Breast epithelium (tissue), 4 donors: ENCODE measurements at regions not wholly inside any gene's neighbourhood (a gene's known extent, or its start where the extent isn't known, plus 50 kb on each side); places are given as distances from the start of the nearest gene placed in this dataset.

Experiments
- DNase-seq, 2 donors: peaks; one replicate each; pipeline ENCODE4 v3.0.0-alpha.2; 2019; ENCODE audit warnings: low spot score in 2 of 2
- H3K27ac ChIP-seq, 2 donors: fragments of 200-600 bp; sonication (generic) in 1 of 2; one replicate each; pipeline ENCODE4 v1.5.1; 2016 to 2019; ENCODE audit warnings: mild to moderate bottlenecking in 1 of 2
- H3K27me3 ChIP-seq, 2 donors: fragments of 200-600 bp; sonication (generic) in 1 of 2; one replicate each; pipeline versions ENCODE4 v1.5.1 to v1.6.0; 2017 to 2019; ENCODE audit warnings: control low read depth in 1 of 2, mild to moderate bottlenecking in 1 of 2
- H3K36me3 ChIP-seq: fragments of 200-600 bp; one replicate; pipeline ENCODE4 v1.5.1; 2019
- H3K4me1 ChIP-seq, 2 donors: fragments of 200-600 bp; sonication (generic); one replicate each; pipeline ENCODE4 v1.5.1; 2016 to 2019; ENCODE audit warnings: control low read depth in 1 of 2
- H3K4me3 ChIP-seq, 3 donors: fragments of 200-600 bp; sonication (generic); 1 replicate in 2 of 3; 2 replicates in 1 of 3; pipeline ENCODE4 v1.5.1; 2016 to 2019; ENCODE audit warnings: mild to moderate bottlenecking in 3 of 3, moderate library complexity in 2 of 3
- H3K9me3 ChIP-seq, 2 donors: fragments of 200-600 bp; sonication (generic) in 1 of 2; one replicate each; pipeline ENCODE4 v1.5.1; 2016 to 2019; ENCODE audit warnings: control low read depth in 1 of 2
- CTCF ChIP-seq, 3 donors: fragments of 450-650 bp; IDR thresholded peaks; one replicate each; pipeline ENCODE4 v1.5.1; 2016 to 2017; ENCODE audit warnings: antibody characterized with exemption in 3 of 3, mild to moderate bottlenecking in 3 of 3, moderate library complexity in 3 of 3
- POLR2A ChIP-seq: fragments of 450-650 bp; IDR thresholded peaks from one replicate; pipeline ENCODE4 v1.6.1; 2016; ENCODE audit warnings: antibody characterized with exemption, mild to moderate bottlenecking, moderate library complexity
- POLR2AphosphoS5 ChIP-seq, 3 donors: sonication (generic); formaldehyde crosslinking; IDR thresholded peaks; one replicate each; pipeline ENCODE4 v1.6.1; 2017; ENCODE audit warnings: antibody characterized with exemption in 3 of 3
- intact Hi-C: fragments of 100-400 bp; cut with DNase I; formaldehyde crosslinking; loops from one replicate; pipeline ENCODE4 v1.15.1; 2023; ENCODE audit warnings: low total_unique reads

- H3K9me3 ChIP-seq: peaks cover 3 to 10% of the 10 kb centered on the region in 2 donors
- H3K4me3 ChIP-seq: no peak overlapping the region
- H3K36me3 ChIP-seq: no peaks in the 10 kb centered on the region
- DNase-seq: no peak
- no peaks in the 10 kb centered on the region for H3K4me1 ChIP-seq
- peaks cover 0 to 9% of the 10 kb centered on the region in 2 donors for H3K27me3 ChIP-seq
- TF ChIP-seq CTCF (IDR thresholded peaks at IDR 0.05) (no peak), POLR2A (no peak), POLR2AphosphoS5 (IDR thresholded peaks at IDR 0.05) (no peak)
- intact Hi-C loops: no loop called here
- H3K27ac ChIP-seq: no peak overlapping the region
Measured at GRCh38 chrX:9172464-9172850, 138.5 kb upstream of the FAM9B start.

- DNase-seq: no peak
Measured at GRCh38 chrX:9180623-9181022, 146.7 kb upstream of the FAM9B start.

GRCh38 chrX:9182041-9182440, 148.1 kb upstream of the FAM9B start:
- peaks cover 0 to 19% of the 10 kb centered on the region in 2 donors for H3K27me3 ChIP-seq
- H3K27ac ChIP-seq: no peak overlapping the region
- intact Hi-C loops: no loop called here
- DNase-seq: no peak
- H3K36me3 ChIP-seq: no peaks in the 10 kb centered on the region
- no peaks in the 10 kb centered on the region for H3K4me1 ChIP-seq
- H3K4me3 ChIP-seq: no peak overlapping the region
- no peak for TF ChIP-seq POLR2A
- no peak for TF ChIP-seq CTCF (IDR thresholded peaks at IDR 0.05)
- TF ChIP-seq POLR2AphosphoS5 (IDR thresholded peaks at IDR 0.05): no peak
- peaks cover 4 to 15% of the 10 kb centered on the region in 2 donors for H3K9me3 ChIP-seq

More at GRCh38 chrX:9180623-9181022, 146.7 kb upstream of the FAM9B start:
- no peaks in the 10 kb centered on the region for H3K36me3 ChIP-seq
- no peaks in the 10 kb centered on the region for H3K4me1 ChIP-seq
- intact Hi-C loops: no loop called here
- no peak overlapping the region for H3K27ac ChIP-seq
- TF ChIP-seq CTCF (IDR thresholded peaks at IDR 0.05) (no peak), POLR2A (no peak), POLR2AphosphoS5 (IDR thresholded peaks at IDR 0.05) (no peak)
- peaks cover 0 to 15% of the 10 kb centered on the region in 2 donors for H3K27me3 ChIP-seq
- peaks cover 4 to 15% of the 10 kb centered on the region in 2 donors for H3K9me3 ChIP-seq
- H3K4me3 ChIP-seq: no peak overlapping the region

- Histone ChIP-seq H3K27ac (no peak overlapping the region), H3K9me3 (peaks cover 4 to 8% of the 10 kb centered on the region in 2 donors), H3K27me3 (peaks cover 0 to 20% of the 10 kb centered on the region in 2 donors), H3K4me3 (no peak overlapping the region), H3K4me1 (no peaks in the 10 kb centered on the region), H3K36me3 (no peaks in the 10 kb centered on the region)
- no peak for TF ChIP-seq POLR2AphosphoS5 (IDR thresholded peaks at IDR 0.05)
- no peak for TF ChIP-seq CTCF (IDR thresholded peaks at IDR 0.05)
- TF ChIP-seq POLR2A: no peak
- intact Hi-C loops: no loop called here
- DNase-seq: no peak
Measured at GRCh38 chrX:9183481-9183880, 149.6 kb upstream of the FAM9B start.

GRCh38 chrX:9184211-9184610, 150.3 kb upstream of the FAM9B start:
- Histone ChIP-seq H3K4me1 (no peaks in the 10 kb centered on the region), H3K36me3 (no peaks in the 10 kb centered on the region), H3K27ac (no peak overlapping the region), H3K4me3 (no peak overlapping the region), H3K27me3 (peaks cover 0 to 23% of the 10 kb centered on the region in 2 donors), H3K9me3 (peaks cover 0 to under 1% of the 10 kb centered on the region in 2 donors)
- no peak for TF ChIP-seq CTCF (IDR thresholded peaks at IDR 0.05)
- TF ChIP-seq POLR2AphosphoS5 (IDR thresholded peaks at IDR 0.05): no peak
- TF ChIP-seq POLR2A: no peak
- no peak for DNase-seq
- intact Hi-C loops: no loop called here
